ENCODE measurements at regions not wholly inside any gene's neighbourhood (a gene's known extent, or its start where the extent isn't known, plus 50 kb on each side); places are given as distances from the start of the nearest gene placed in this dataset.

DNA sequence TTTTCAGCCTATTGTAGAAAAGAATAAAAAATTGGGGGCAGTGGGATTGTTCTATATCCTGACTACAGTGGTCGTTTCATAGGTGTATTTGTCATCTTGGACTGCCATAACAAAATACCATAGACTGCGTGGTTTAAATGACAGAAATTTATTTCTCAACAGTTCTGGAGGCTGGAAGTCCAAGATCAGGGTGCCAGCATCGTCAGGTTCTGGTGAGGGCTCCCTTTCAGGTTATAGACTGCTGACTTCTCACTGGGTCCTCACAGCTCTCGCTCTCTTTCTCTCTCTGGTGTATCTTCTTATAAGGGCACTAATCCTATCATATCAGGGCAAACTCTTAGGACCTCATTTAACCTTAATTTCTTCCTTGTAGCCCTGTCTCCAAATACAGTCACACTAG is 356.7 kb upstream of the TRPC7 start:
- CTCF ChIA-PET, result no interaction called here
- Histone ChIP-seq H3K9ac (no peak overlapping the region), H3K27ac (ENCODE audit: low read depth in 2 of 2, low read length in 1 of 2) (no peak overlapping the region), H3K27me3 (ENCODE audit: insufficient read depth) (no peaks in the 10 kb centered on the region), H3F3A (replicated peaks; ENCODE audit: insufficient read depth) (no peaks in the 10 kb centered on the region), H3K36me3 (replicated peaks in 1 of 2; ENCODE audit: control insufficient read depth in 1 of 2, insufficient read depth in 2 of 2, low read length in 1 of 2) (no peaks in the 10 kb centered on the region), H3K4me3 (ENCODE audit: low read depth in 2 of 2, low read length in 1 of 2) (no peak overlapping the region), H3K4me2 (no peak overlapping the region), H4K20me1 (ENCODE audit: insufficient read depth) (no peaks in the 10 kb centered on the region), H3K9me3 (no peaks in the 10 kb centered on the region), H2AFZ (ENCODE audit: low read depth) (no peak overlapping the region), H3K4me1 (ENCODE audit: control insufficient read depth in 1 of 2, insufficient read depth in 2 of 2, low read depth in 1 of 2, low read length in 1 of 2) (no peaks in the 10 kb centered on the region), H3K9me2 (no peaks in the 10 kb centered on the region), H3K79me2 (ENCODE audit: insufficient read depth) (no peaks in the 10 kb centered on the region)
- TF ChIP-seq YY1 (IDR thresholded peaks at IDR 0.05; ENCODE audit: low read depth) (no peak), NRF1 (IDR thresholded peaks at IDR 0.05; ENCODE audit: low read depth, low read length) (no peak), PBX3 (IDR thresholded peaks at IDR 0.05) (no peak), MAX (IDR thresholded peaks at IDR 0.05; ENCODE audit: low read depth) (no peak), GABPA (IDR thresholded peaks at IDR 0.05; ENCODE audit: low read depth) (no peak), RXRA (IDR thresholded peaks at IDR 0.05; ENCODE audit: borderline replicate concordance, low read depth) (no peak), POLR2AphosphoS5 (IDR thresholded peaks at IDR 0.05; ENCODE audit: low read depth, low read length) (no peak), FOXJ3 (CRISPR knock-in tag; IDR thresholded peaks at IDR 0.05) (no peak), SIN3A (IDR thresholded peaks at IDR 0.05; ENCODE audit: borderline replicate concordance, low read depth, low read length) (no peak), ELF1 (IDR thresholded peaks at IDR 0.05) (no peak), SMC3 (IDR thresholded peaks at IDR 0.05; ENCODE audit: low read depth, low read length) (no peak), RCOR1 (IDR thresholded peaks at IDR 0.05; ENCODE audit: low read length) (no peak)
- TF ChIP-seq, protein P1, sequence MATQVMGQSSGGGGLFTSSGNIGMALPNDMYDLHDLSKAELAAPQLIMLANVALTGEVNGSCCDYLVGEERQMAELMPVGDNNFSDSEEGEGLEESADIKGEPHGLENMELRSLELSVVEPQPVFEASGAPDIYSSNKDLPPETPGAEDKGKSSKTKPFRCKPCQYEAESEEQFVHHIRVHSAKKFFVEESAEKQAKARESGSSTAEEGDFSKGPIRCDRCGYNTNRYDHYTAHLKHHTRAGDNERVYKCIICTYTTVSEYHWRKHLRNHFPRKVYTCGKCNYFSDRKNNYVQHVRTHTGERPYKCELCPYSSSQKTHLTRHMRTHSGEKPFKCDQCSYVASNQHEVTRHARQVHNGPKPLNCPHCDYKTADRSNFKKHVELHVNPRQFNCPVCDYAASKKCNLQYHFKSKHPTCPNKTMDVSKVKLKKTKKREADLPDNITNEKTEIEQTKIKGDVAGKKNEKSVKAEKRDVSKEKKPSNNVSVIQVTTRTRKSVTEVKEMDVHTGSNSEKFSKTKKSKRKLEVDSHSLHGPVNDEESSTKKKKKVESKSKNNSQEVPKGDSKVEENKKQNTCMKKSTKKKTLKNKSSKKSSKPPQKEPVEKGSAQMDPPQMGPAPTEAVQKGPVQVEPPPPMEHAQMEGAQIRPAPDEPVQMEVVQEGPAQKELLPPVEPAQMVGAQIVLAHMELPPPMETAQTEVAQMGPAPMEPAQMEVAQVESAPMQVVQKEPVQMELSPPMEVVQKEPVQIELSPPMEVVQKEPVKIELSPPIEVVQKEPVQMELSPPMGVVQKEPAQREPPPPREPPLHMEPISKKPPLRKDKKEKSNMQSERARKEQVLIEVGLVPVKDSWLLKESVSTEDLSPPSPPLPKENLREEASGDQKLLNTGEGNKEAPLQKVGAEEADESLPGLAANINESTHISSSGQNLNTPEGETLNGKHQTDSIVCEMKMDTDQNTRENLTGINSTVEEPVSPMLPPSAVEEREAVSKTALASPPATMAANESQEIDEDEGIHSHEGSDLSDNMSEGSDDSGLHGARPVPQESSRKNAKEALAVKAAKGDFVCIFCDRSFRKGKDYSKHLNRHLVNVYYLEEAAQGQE (IDR thresholded peaks at IDR 0.05; ENCODE audit: low read depth, low read length), result no peak
- TF ChIP-seq, protein P2, sequence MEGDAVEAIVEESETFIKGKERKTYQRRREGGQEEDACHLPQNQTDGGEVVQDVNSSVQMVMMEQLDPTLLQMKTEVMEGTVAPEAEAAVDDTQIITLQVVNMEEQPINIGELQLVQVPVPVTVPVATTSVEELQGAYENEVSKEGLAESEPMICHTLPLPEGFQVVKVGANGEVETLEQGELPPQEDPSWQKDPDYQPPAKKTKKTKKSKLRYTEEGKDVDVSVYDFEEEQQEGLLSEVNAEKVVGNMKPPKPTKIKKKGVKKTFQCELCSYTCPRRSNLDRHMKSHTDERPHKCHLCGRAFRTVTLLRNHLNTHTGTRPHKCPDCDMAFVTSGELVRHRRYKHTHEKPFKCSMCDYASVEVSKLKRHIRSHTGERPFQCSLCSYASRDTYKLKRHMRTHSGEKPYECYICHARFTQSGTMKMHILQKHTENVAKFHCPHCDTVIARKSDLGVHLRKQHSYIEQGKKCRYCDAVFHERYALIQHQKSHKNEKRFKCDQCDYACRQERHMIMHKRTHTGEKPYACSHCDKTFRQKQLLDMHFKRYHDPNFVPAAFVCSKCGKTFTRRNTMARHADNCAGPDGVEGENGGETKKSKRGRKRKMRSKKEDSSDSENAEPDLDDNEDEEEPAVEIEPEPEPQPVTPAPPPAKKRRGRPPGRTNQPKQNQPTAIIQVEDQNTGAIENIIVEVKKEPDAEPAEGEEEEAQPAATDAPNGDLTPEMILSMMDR (IDR thresholded peaks at IDR 0.05), result no peak
- TF ChIP-seq, protein P3, sequence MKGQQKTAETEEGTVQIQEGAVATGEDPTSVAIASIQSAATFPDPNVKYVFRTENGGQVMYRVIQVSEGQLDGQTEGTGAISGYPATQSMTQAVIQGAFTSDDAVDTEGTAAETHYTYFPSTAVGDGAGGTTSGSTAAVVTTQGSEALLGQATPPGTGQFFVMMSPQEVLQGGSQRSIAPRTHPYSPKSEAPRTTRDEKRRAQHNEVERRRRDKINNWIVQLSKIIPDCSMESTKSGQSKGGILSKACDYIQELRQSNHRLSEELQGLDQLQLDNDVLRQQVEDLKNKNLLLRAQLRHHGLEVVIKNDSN (IDR thresholded peaks at IDR 0.05; ENCODE audit: borderline replicate concordance, low read depth), result no peak
- POLR2A ChIA-PET, result no interaction called here
- DNase-seq, result no peak
- WGBS (ENCODE audit: low lambda C conversion rate), result 19% methylated on average over 4 of the region's 4 CpGs

All from SK-N-SH (cell line).